SK-N-SH (cell line): ENCODE measurements at regions not wholly inside any gene's neighbourhood (a gene's known extent, or its start where the extent isn't known, plus 50 kb on each side); places are given as distances from the start of the nearest gene placed in this dataset.

Source experiments
- CTCF ChIA-PET: fragments of 300-600, 350-600 bp; formaldehyde crosslinking; extraction: SDS; loops from one replicate; lab custom pipeline; 2021; lab: Yijun Ruan, JAX
- POLR2A ChIA-PET: fragments of 350-600 bp; sonication (Branson Sonifier 250); formaldehyde crosslinking; extraction: SDS; loops from one replicate; lab custom pipeline; 2020; ENCODE audit warnings: antibody characterized with exemption, inconsistent platforms; lab: Yijun Ruan, JAX
- DNase-seq: peaks from one replicate; pipeline ENCODE4 v3.0.0; 2012
- H2AFZ ChIP-seq: fragments of 200-600 bp; sonication (generic); 2 replicates; pipeline ENCODE4 v1.8.1; 2016; ENCODE audit warnings: antibody characterized with exemption, mild to moderate bottlenecking, low read depth
- H3F3A ChIP-seq: fragments of 200-600 bp; sonication (generic); replicated peaks from 2 replicates; pipeline ENCODE3; 2016; ENCODE audit warnings: antibody characterized with exemption, mild to moderate bottlenecking; ENCODE audit not compliant: insufficient read depth
- H3K27ac ChIP-seq, 2 experiments: fragments of 200-500 bp in 1 of 2; fragments of 200-600 bp in 1 of 2; sonication (Bioruptor generic) in 1 of 2; sonication (generic), shearing (Covaris generic) in 1 of 2; 2 replicates each; pipeline versions ENCODE4 v1.5.1 to v1.6.1; 2014 to 2016; ENCODE audit warnings: low read depth in 2 of 2, inconsistent platforms in 1 of 2, low read length in 1 of 2, mild to moderate bottlenecking in 1 of 2, mixed read lengths in 1 of 2
- H3K27me3 ChIP-seq: fragments of 200-600 bp; sonication (generic), shearing (Covaris generic); 2 replicates; pipeline ENCODE4 v1.6.1; 2016; ENCODE audit warnings: mixed run types; ENCODE audit not compliant: insufficient read depth
- H3K36me3 ChIP-seq, 2 experiments: fragments of 200-500 bp in 1 of 2; fragments of 200-600 bp in 1 of 2; sonication (Bioruptor generic) in 1 of 2; sonication (generic) in 1 of 2; replicated peaks in 1 of 2; 2 replicates each; pipeline versions ENCODE3 to v1.5.1; 2014 to 2016; ENCODE audit warnings: low read length in 1 of 2, mild to moderate bottlenecking in 1 of 2; ENCODE audit not compliant: insufficient read depth in 2 of 2, control insufficient read depth in 1 of 2
- H3K4me1 ChIP-seq, 2 experiments: fragments of 200-500 bp in 1 of 2; fragments of 200-600 bp in 1 of 2; sonication (Bioruptor generic) in 1 of 2; sonication (generic), shearing (Covaris generic) in 1 of 2; 2 replicates each; pipeline versions ENCODE4 v1.5.1 to v1.6.1; 2014 to 2016; ENCODE audit warnings: low read depth in 1 of 2, low read length in 1 of 2, mixed run types in 1 of 2; ENCODE audit not compliant: insufficient read depth in 2 of 2, control insufficient read depth in 1 of 2
- H3K4me2 ChIP-seq: fragments of 200-600 bp; sonication (generic), shearing (Covaris generic); 2 replicates; pipeline ENCODE4 v1.6.1; 2017; ENCODE audit warnings: mixed run types
- H3K4me3 ChIP-seq, 2 experiments: fragments of 200-500 bp in 1 of 2; fragments of 200-600 bp in 1 of 2; sonication (Bioruptor generic) in 1 of 2; sonication (generic), shearing (Covaris generic) in 1 of 2; 2 replicates each; pipeline versions ENCODE4 v1.5.1 to v1.8.1; 2014 to 2016; ENCODE audit warnings: low read depth in 2 of 2, inconsistent platforms in 1 of 2, low read length in 1 of 2, mild to moderate bottlenecking in 1 of 2, mixed read lengths in 1 of 2, moderate library complexity in 1 of 2
- H3K79me2 ChIP-seq: fragments of 200-600 bp; sonication (generic); 2 replicates; pipeline ENCODE4 v1.8.1; 2017; ENCODE audit warnings: mild to moderate bottlenecking; ENCODE audit not compliant: insufficient read depth
- H3K9ac ChIP-seq: fragments of 200-600 bp; sonication (generic); 2 replicates; pipeline ENCODE4 v1.6.1; 2017; ENCODE audit warnings: mixed run types
- H3K9me2 ChIP-seq: fragments of 200-600 bp; sonication (generic); 2 replicates; pipeline ENCODE4 v1.6.1; 2017; ENCODE audit warnings: mixed run types
- H3K9me3 ChIP-seq: fragments of 200-600 bp; sonication (generic); 2 replicates; pipeline ENCODE4 v1.6.1; 2017; ENCODE audit warnings: mixed run types, mild to moderate bottlenecking, moderate library complexity
- H4K20me1 ChIP-seq: fragments of 200-600 bp; sonication (generic); 2 replicates; pipeline ENCODE4 v1.6.1; 2017; ENCODE audit warnings: mild to moderate bottlenecking, mixed run types; ENCODE audit not compliant: insufficient read depth
- EP300 ChIP-seq, 2 experiments: IDR thresholded peaks; 2 replicates each; pipeline versions ENCODE4 v1.4.0 to v1.6.1; 2012; ENCODE audit warnings: borderline replicate concordance in 1 of 2, low read depth in 1 of 2, low read length in 1 of 2
- GABPA ChIP-seq: IDR thresholded peaks from 2 replicates; pipeline ENCODE4 v1.4.0; 2012; ENCODE audit warnings: low read depth, mild to moderate bottlenecking
- GATA2 ChIP-seq: sonication (generic); formaldehyde crosslinking; IDR thresholded peaks from 2 replicates; pipeline ENCODE4 v1.5.0; 2020; ENCODE audit warnings: mild to moderate bottlenecking, missing genetic modification reagents
- IRF3 ChIP-seq: fragments of 150-350 bp; IDR thresholded peaks from 2 replicates; pipeline ENCODE4 v1.6.1; 2016; ENCODE audit warnings: mild to moderate bottlenecking, low read depth, low read length
- JUND ChIP-seq: IDR thresholded peaks from 2 replicates; pipeline ENCODE4 v1.4.0; 2012
- MAX ChIP-seq: IDR thresholded peaks from 2 replicates; pipeline ENCODE4 v1.4.0; 2012; ENCODE audit warnings: low read depth
- MXI1 ChIP-seq: IDR thresholded peaks from 2 replicates; pipeline ENCODE4 v1.6.1; 2012; ENCODE audit warnings: mild to moderate bottlenecking, low read depth, low read length, improper control_type of control experiment
- RCOR1 ChIP-seq: fragments of 150-350 bp; IDR thresholded peaks from 2 replicates; pipeline ENCODE4 v1.6.1; 2017; ENCODE audit warnings: antibody characterized with exemption, low read length
- REST ChIP-seq: IDR thresholded peaks from 2 replicates; pipeline ENCODE4 v1.6.1; 2012; ENCODE audit warnings: mild to moderate bottlenecking, low read depth, low read length, moderate library complexity
- SIN3A ChIP-seq: IDR thresholded peaks from 2 replicates; pipeline ENCODE4 v1.6.1; 2012; ENCODE audit warnings: low read depth, mild to moderate bottlenecking, low read length, moderate library complexity, borderline replicate concordance
- TCF12 ChIP-seq: IDR thresholded peaks from 2 replicates; pipeline ENCODE4 v1.4.0; 2012
- TEAD4 ChIP-seq: IDR thresholded peaks from 2 replicates; pipeline ENCODE4 v1.4.0; 2012; ENCODE audit warnings: mild to moderate bottlenecking, borderline replicate concordance; ENCODE audit not compliant: insufficient read depth
- USF2 ChIP-seq: fragments of 150-350 bp; IDR thresholded peaks from 2 replicates; pipeline ENCODE4 v1.6.1; 2017; ENCODE audit warnings: antibody characterized with exemption, low read length, low read depth, borderline replicate concordance
- WGBS: methylation state at CpG from one replicate; pipeline ENCODE4 v1.1.6; 2017; ENCODE audit warnings: low lambda C conversion rate; 5-methylcytosine and 5-hydroxymethylcytosine counted together

- 16% methylated on average over 9 of the region's 9 CpGs for WGBS
- POLR2A ChIA-PET: no interaction called here
- H3K4me3 ChIP-seq: no peak overlapping the region
- CTCF ChIA-PET: interaction anchor here (0.7 to 1.7 kb wide), 5 partner anchors 16 to 135 kb away, joined by 3 to 6 read pairs (median 3); no protein-coding TSS in a partner anchor
- H4K20me1 ChIP-seq: no peaks in the 10 kb centered on the region
- no peaks in the 10 kb centered on the region for H3F3A ChIP-seq
- H3K27me3 ChIP-seq: no peaks in the 10 kb centered on the region
- no peak overlapping the region for H2AFZ ChIP-seq
- no peaks in the 10 kb centered on the region for H3K9me2 ChIP-seq
- H3K4me2 ChIP-seq: no peak overlapping the region
- no peaks in the 10 kb centered on the region for H3K9me3 ChIP-seq
- no peaks in the 10 kb centered on the region for H3K79me2 ChIP-seq
- TF ChIP-seq MXI1 (peak; percentile 62; the same call in 1 of the 2 replicates), USF2 (no peak), TCF12 (peak; percentile 24; the same call in 1 of the 2 replicates), SIN3A (no peak), RCOR1 (peak; percentile 66), GATA2 (peak; percentile 37; the same call in 1 of the 2 replicates), EP300 (IDR thresholded peaks at IDR 0.05; ENCODE audit: borderline replicate concordance in 1 of 2, low read depth in 1 of 2, low read length in 1 of 2) (peak in 1 of 2 experiments; percentile 81; a peak in 2 of 4 replicates), TEAD4 (no peak)
- peaks cover 0 to 15% of the 10 kb centered on the region in 2 experiments; a peak in 2 of 4 replicates for H3K4me1 ChIP-seq
- no peak overlapping the region for H3K9ac ChIP-seq
- H3K36me3 ChIP-seq: no peaks in the 10 kb centered on the region
- H3K27ac ChIP-seq: peak overlapping the region in 1 of 2 experiments; percentile 39; a peak in 2 of 4 replicates
- peak; percentile 28 for DNase-seq
These were observed 202.1 kb upstream of the NPVF start for GRCh38 chr7:25430200-25430931.

- Histone ChIP-seq H4K20me1 (no peaks in the 10 kb centered on the region), H3K36me3 (no peaks in the 10 kb centered on the region), H3F3A (no peaks in the 10 kb centered on the region), H3K4me1 (peaks cover 0 to 18% of the 10 kb centered on the region in 2 experiments; a peak in 2 of 4 replicates), H3K9me3 (no peaks in the 10 kb centered on the region), H3K27ac (no peak overlapping the region), H3K27me3 (no peaks in the 10 kb centered on the region), H3K9me2 (no peaks in the 10 kb centered on the region), H3K79me2 (no peaks in the 10 kb centered on the region), H3K4me3 (no peak overlapping the region), H3K4me2 (no peak overlapping the region), H3K9ac (no peak overlapping the region), H2AFZ (no peak overlapping the region)
- ChIA-PET POLR2A (no interaction called here), CTCF (interaction anchor here (1.2 kb wide), 1 partner anchor 420 kb away, joined by 3 read pairs; no protein-coding TSS in a partner anchor)
- no peak for DNase-seq
- TF ChIP-seq GABPA (no peak), REST (no peak), JUND (no peak), RCOR1 (no peak), IRF3 (no peak), MAX (no peak)
- 15% methylated on average over 3 of the region's 3 CpGs for WGBS
These were observed 203.7 kb upstream of the NPVF start for GRCh38 chr7:25431956-25432450.
